Brain microvascular endothelial cell (primary cell): ENCODE measurements at regions not wholly inside any gene's neighbourhood (a gene's known extent, or its start where the extent isn't known, plus 50 kb on each side); places are given as distances from the start of the nearest gene placed in this dataset.
"Not testable (repeated sequence)": the region's sequence is repeated elsewhere in the genome, so short reads cannot be mapped to it uniquely, and the experiment has no call there.

Experiments
- DNase-seq: peaks from one replicate; pipeline ENCODE4 v3.0.0-alpha.2; 2020
- H3K27ac ChIP-seq: fragments of 250-450 bp; sonication (Bioruptor Pico); 2 replicates; pipeline ENCODE4 v1.5.1; 2020; ENCODE audit warnings: mild to moderate bottlenecking, moderate library complexity
- H3K27me3 ChIP-seq: fragments of 250-450 bp; sonication (Bioruptor Pico); replicated peaks from 2 replicates; pipeline ENCODE4 v1.5.1; 2020; ENCODE audit warnings: mild to moderate bottlenecking
- H3K36me3 ChIP-seq: fragments of 250-450 bp; sonication (Bioruptor Pico); replicated peaks from 2 replicates; pipeline ENCODE4 v1.5.1; 2020; ENCODE audit warnings: mild to moderate bottlenecking
- H3K4me3 ChIP-seq: 2 replicates; pipeline ENCODE4 v1.5.1; 2011; ENCODE audit warnings: low read depth, mild to moderate bottlenecking, control low read depth, low read length, moderate library complexity
- in situ Hi-C: cut with HindIII; loops from 2 replicates; pipeline ENCODE4 v1.10.0; 2017; ENCODE audit warnings: low sequenced_read_pairs, low pct_ligation_motif_present
- TF ChIP-seq, protein P1 (sequence below): IDR thresholded peaks from 2 replicates; pipeline ENCODE4 v1.5.1; 2011; ENCODE audit warnings: low read depth, mild to moderate bottlenecking, moderate library complexity, low read length, control low read depth, inconsistent platforms; ENCODE audit errors: missing control alignments

DNA sequence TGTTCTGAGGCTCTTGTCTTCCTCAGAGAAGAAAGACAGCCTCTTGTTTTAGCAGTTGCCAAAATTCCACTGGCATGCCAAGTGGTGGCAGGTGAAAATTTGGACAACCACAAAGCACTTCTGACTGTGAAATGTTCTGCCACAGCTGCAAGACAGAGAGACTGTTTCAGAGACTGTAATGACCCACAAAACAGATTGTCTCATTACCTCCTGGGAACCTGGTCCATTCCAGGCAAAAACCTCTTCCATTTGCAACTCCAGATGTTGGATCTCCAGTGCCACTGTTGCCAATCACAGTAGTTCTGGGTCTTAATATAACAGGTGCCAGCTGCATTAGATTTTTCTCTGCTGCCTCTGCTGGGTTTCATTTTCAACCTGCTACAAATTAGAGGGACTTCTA, 911.5 kb downstream of the UQCRFS1 start:
- in situ Hi-C loops, result no loop called here
- Histone ChIP-seq H3K4me3 (no peak overlapping the region), H3K36me3 (no peaks in the 10 kb centered on the region), H3K27ac (no peak overlapping the region), H3K27me3 (no peaks in the 10 kb centered on the region)
- TF ChIP-seq, protein P1, sequence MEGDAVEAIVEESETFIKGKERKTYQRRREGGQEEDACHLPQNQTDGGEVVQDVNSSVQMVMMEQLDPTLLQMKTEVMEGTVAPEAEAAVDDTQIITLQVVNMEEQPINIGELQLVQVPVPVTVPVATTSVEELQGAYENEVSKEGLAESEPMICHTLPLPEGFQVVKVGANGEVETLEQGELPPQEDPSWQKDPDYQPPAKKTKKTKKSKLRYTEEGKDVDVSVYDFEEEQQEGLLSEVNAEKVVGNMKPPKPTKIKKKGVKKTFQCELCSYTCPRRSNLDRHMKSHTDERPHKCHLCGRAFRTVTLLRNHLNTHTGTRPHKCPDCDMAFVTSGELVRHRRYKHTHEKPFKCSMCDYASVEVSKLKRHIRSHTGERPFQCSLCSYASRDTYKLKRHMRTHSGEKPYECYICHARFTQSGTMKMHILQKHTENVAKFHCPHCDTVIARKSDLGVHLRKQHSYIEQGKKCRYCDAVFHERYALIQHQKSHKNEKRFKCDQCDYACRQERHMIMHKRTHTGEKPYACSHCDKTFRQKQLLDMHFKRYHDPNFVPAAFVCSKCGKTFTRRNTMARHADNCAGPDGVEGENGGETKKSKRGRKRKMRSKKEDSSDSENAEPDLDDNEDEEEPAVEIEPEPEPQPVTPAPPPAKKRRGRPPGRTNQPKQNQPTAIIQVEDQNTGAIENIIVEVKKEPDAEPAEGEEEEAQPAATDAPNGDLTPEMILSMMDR, result no peak
- no peak for DNase-seq

DNA sequence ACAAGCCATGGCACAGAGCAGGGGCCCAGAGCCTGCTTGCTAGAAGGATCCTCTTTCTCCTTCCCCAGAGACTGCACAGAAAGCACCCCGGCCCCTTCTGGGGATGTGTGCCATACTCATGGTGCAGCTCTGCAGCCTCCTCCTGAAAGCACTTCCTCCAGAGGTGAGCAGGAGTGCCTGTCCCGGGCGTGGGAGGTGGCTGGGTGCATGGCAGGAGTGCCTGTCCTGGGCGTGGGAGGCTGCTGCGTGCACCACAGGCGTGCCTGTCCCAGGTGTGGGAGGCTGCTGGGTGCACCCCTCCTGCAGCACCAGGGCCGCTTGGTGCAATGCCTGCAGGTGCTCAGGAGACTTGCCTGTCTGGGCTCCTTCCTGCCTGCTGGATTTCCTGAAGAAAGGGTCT, 913.3 kb downstream of the UQCRFS1 start:
- no peak for DNase-seq
- Histone ChIP-seq H3K36me3 (no peaks in the 10 kb centered on the region), H3K4me3 (no peak overlapping the region), H3K27ac (no peak overlapping the region), H3K27me3 (no peaks in the 10 kb centered on the region)
- TF ChIP-seq, protein P1, result no peak
- in situ Hi-C loops, result no loop called here

DNA sequence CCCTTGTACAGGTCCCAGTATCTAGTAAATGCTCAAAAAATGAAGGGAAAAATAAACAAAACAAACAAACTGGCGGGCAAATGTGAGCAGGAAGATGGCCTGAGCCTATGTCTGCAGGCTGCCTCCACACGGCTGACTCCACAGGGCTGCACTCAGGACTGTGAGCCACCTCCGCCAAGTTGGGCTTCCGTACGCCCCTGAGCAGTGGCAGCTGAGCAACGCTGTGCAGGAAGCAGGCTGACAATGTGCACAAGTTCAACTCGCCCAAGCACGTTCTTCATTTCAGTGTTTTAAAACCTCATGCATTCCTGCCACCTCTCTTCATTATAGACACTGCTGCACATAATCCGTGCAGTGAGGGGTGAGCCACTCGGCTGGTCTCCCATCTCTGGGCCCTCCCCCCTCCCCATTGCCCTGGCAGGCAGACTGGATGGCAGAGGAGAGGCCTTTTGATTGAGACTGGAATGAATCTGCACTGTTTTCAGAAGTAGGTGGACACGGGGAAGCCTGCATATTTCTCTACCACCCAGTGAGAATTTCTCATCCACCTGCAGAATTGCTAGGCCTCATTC, 915.3 kb downstream of the UQCRFS1 start:
- in situ Hi-C loops, result no loop called here
- Histone ChIP-seq H3K4me3 (no peak overlapping the region), H3K27me3 (no peaks in the 10 kb centered on the region), H3K36me3 (no peaks in the 10 kb centered on the region), H3K27ac (no peak overlapping the region)
- TF ChIP-seq, protein P1, result no peak
- no peak for DNase-seq

GRCh38 chr19:28297036-28297435, 915.9 kb downstream of the UQCRFS1 start:
- DNase-seq, result no peak
- no peak overlapping the region for H3K27ac ChIP-seq
- in situ Hi-C loops, result no loop called here
- H3K36me3 ChIP-seq, result no peaks in the 10 kb centered on the region
- H3K4me3 ChIP-seq, result no peak overlapping the region
- TF ChIP-seq, protein P1, result no peak
- H3K27me3 ChIP-seq, result no peaks in the 10 kb centered on the region

- no peak overlapping the region for H3K4me3 ChIP-seq
- H3K27ac ChIP-seq, result no peak overlapping the region
- H3K36me3 ChIP-seq, result no peaks in the 10 kb centered on the region
- TF ChIP-seq, protein P1, result no peak
- DNase-seq, result no peak
- in situ Hi-C loops, result no loop called here
- no peaks in the 10 kb centered on the region for H3K27me3 ChIP-seq
Observed at GRCh38 chr19:28296506-28296905, 916.4 kb downstream of the UQCRFS1 start.

DNA sequence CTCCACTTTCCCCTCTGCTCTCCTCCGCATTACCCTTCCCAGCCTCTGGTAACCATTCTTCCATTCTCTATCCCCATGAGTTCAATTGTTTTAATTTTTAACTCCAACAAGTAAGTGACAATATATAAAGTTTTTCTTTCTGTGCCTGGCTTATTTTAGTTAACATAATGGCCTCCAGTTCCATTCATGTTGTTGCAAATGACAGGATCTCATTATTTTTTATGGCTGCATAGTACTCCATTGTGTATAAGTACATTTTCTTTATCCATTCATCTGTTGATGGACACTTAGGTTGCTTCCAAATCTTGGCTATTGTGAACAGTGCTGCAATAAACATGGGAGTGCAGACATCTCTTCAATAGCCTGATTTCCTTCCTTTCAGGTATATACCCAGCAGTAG, 918.0 kb downstream of the UQCRFS1 start:
- DNase-seq, in situ Hi-C loops, H3K4me3 ChIP-seq, H3K36me3 ChIP-seq, H3K27me3 ChIP-seq, H3K27ac ChIP-seq: not testable (repeated sequence)
